ENCODE measurements at regions not wholly inside any gene's neighbourhood (a gene's known extent, or its start where the extent isn't known, plus 50 kb on each side); places are given as distances from the start of the nearest gene placed in this dataset.

DNA sequence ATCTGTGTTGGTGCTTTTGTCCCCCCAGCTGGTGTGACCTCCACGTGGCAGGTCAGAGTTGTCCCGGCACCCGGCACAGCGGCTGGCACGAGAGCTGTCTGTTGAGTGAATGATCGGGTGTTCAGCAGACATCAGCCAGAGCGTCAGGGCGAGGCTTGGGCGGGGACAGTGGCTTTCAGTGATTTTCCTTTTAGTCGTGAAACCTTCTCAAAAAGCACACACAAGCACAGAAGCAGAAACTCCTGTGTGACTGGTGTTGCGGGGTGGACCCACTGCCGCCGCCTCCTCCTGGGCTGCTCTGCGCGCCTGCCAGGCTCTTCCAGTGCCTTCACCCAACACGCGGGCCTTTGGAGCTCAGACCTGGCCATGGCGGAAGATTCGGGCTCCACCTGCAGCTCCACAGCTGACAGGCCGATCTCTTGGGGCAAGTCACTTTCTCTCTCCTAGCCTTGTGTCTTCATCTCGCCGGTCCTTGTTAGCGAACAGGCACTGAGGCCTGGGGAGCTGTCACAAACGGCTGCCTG, 51.4 kb upstream of the HGFAC start:
- Mint-ChIP-seq H3K36me3 (ENCODE audit: insufficient read depth, unreplicated experiment) (no peaks in the 10 kb centered on the region), H3K4me1 (ENCODE audit: low read depth, unreplicated experiment) (peaks cover 4% of the 10 kb centered on the region), H3K27ac (ENCODE audit: unreplicated experiment) (no peak overlapping the region), H3K27me3 (ENCODE audit: insufficient read depth, unreplicated experiment) (no peaks in the 10 kb centered on the region), H3K9me3 (ENCODE audit: unreplicated experiment) (no peaks in the 10 kb centered on the region), H3K4me3 (ENCODE audit: unreplicated experiment) (no peak overlapping the region)
- no peaks in the 10 kb centered on the region for H3K9me3 ChIP-seq
- H3K4me3 ChIP-seq (ENCODE audit: low read depth, low read length), result no peak overlapping the region
- no peaks in the 10 kb centered on the region for H3K36me3 ChIP-seq (ENCODE audit: control insufficient read depth, insufficient read depth, low read length)
- no TSS peak for BruUV-seq (replicated peaks)
- intact Hi-C loops (cut with micrococcal nuclease; ENCODE audit: unreplicated experiment), result no loop called here
- DNase-seq, result no peak
- POLR2A ChIA-PET, result interaction anchor here (0.6 kb wide), 1 partner anchor 331 kb away, joined by 3 read pairs; no protein-coding TSS in a partner anchor
- no peaks in the 10 kb centered on the region for H3K27me3 ChIP-seq (replicated peaks; ENCODE audit: control insufficient read depth, insufficient read depth, low read length)
- CTCF ChIA-PET, result no interaction called here
- no peaks in the 10 kb centered on the region for H3K4me1 ChIP-seq
- TF ChIP-seq, protein P1, sequence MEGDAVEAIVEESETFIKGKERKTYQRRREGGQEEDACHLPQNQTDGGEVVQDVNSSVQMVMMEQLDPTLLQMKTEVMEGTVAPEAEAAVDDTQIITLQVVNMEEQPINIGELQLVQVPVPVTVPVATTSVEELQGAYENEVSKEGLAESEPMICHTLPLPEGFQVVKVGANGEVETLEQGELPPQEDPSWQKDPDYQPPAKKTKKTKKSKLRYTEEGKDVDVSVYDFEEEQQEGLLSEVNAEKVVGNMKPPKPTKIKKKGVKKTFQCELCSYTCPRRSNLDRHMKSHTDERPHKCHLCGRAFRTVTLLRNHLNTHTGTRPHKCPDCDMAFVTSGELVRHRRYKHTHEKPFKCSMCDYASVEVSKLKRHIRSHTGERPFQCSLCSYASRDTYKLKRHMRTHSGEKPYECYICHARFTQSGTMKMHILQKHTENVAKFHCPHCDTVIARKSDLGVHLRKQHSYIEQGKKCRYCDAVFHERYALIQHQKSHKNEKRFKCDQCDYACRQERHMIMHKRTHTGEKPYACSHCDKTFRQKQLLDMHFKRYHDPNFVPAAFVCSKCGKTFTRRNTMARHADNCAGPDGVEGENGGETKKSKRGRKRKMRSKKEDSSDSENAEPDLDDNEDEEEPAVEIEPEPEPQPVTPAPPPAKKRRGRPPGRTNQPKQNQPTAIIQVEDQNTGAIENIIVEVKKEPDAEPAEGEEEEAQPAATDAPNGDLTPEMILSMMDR (IDR thresholded peaks at IDR 0.05; ENCODE audit: insufficient read depth in 1 of 2, low read depth in 1 of 2, low read length in 1 of 2, severe bottlenecking in 1 of 2, unreplicated experiment in 1 of 2), result no peak

- Histone ChIP-seq H3K4me3 (ENCODE audit: low read depth, low read length) (no peak overlapping the region), H3K36me3 (ENCODE audit: control insufficient read depth, insufficient read depth, low read length) (no peaks in the 10 kb centered on the region), H3K27me3 (replicated peaks; ENCODE audit: control insufficient read depth, insufficient read depth, low read length) (no peaks in the 10 kb centered on the region), H3K9me3 (no peaks in the 10 kb centered on the region), H3K4me1 (no peaks in the 10 kb centered on the region)
- no peaks in the 10 kb centered on the region for H3K36me3 Mint-ChIP-seq (ENCODE audit: insufficient read depth, unreplicated experiment)
- POLR2A ChIA-PET, result no interaction called here
- intact Hi-C loops (cut with micrococcal nuclease; ENCODE audit: unreplicated experiment), result no loop called here
- no peak overlapping the region for H3K27ac Mint-ChIP-seq (ENCODE audit: unreplicated experiment)
- TF ChIP-seq, protein P1 (IDR thresholded peaks at IDR 0.05; ENCODE audit: insufficient read depth in 1 of 2, low read depth in 1 of 2, low read length in 1 of 2, severe bottlenecking in 1 of 2, unreplicated experiment in 1 of 2), result no peak
- H3K9me3 Mint-ChIP-seq (ENCODE audit: unreplicated experiment), result no peaks in the 10 kb centered on the region
- H3K27me3 Mint-ChIP-seq (ENCODE audit: insufficient read depth, unreplicated experiment), result no peaks in the 10 kb centered on the region
- CTCF ChIA-PET, result interaction anchor here (1.0 kb wide), 1 partner anchor 88 kb away, joined by 3 read pairs; no protein-coding TSS in a partner anchor
- no peak overlapping the region for H3K4me3 Mint-ChIP-seq (ENCODE audit: unreplicated experiment)
- H3K4me1 Mint-ChIP-seq (ENCODE audit: low read depth, unreplicated experiment), result no peaks in the 10 kb centered on the region
- no peak for DNase-seq
- no TSS peak for BruUV-seq (replicated peaks)
Measured at GRCh38 chr4:3391422-3391821, 50.3 kb upstream of the HGFAC start.
